ENCODE measurements at regions not wholly inside any gene's neighbourhood (a gene's known extent, or its start where the extent isn't known, plus 50 kb on each side); places are given as distances from the start of the nearest gene placed in this dataset.

DNA sequence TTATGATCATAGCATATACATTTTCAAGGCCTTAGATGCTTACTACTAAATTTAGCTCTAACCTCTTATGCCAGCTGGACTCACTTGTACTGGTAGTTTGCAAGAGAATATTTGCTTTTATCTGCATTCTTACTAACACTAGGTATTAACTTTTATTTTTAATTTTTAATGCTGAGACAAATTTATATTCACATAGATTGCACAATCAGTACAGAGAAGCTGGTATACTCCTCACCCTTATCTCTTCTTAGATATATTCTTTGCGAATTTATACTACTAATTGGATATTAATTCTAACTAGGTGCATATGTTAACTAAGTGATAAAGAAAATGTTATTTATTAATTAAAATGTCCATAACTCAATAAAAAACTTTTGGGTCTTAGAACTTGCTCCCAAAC is 561.8 kb upstream of the PRMT6 start:
- Histone ChIP-seq H3K4me3 (ENCODE audit: low read depth, low read length) (no peak overlapping the region), H3K36me3 (ENCODE audit: control insufficient read depth, insufficient read depth, low read length) (no peaks in the 10 kb centered on the region), H3K27me3 (ENCODE audit: control insufficient read depth, insufficient read depth, low read length) (no peaks in the 10 kb centered on the region)
- TF ChIP-seq, protein P1, sequence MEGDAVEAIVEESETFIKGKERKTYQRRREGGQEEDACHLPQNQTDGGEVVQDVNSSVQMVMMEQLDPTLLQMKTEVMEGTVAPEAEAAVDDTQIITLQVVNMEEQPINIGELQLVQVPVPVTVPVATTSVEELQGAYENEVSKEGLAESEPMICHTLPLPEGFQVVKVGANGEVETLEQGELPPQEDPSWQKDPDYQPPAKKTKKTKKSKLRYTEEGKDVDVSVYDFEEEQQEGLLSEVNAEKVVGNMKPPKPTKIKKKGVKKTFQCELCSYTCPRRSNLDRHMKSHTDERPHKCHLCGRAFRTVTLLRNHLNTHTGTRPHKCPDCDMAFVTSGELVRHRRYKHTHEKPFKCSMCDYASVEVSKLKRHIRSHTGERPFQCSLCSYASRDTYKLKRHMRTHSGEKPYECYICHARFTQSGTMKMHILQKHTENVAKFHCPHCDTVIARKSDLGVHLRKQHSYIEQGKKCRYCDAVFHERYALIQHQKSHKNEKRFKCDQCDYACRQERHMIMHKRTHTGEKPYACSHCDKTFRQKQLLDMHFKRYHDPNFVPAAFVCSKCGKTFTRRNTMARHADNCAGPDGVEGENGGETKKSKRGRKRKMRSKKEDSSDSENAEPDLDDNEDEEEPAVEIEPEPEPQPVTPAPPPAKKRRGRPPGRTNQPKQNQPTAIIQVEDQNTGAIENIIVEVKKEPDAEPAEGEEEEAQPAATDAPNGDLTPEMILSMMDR (IDR thresholded peaks at IDR 0.05; ENCODE audit: insufficient read depth, low read length, poor library complexity, severe bottlenecking), result no peak
- DNase-seq (ENCODE audit: low read depth), result no peak

DNA sequence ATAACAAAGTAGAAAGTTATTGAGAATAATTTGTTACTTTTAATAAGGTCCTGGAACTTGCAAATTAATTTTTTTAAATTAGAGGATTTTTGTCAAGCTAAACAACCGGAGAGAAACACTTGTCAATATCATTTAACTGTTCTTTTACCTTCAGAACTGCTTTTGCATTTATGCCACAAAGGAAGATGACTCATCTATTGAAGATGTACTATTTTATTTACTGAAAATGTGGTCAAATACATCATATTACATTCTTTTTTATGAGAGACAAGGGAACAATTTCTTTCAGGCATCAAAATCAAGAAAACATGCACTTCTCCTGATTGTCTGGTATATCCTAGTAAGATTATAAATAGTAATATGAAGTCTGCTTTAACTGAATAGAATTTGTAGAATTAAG is 558.2 kb upstream of the PRMT6 start:
- Histone ChIP-seq H3K27me3 (ENCODE audit: control insufficient read depth, insufficient read depth, low read length) (no peaks in the 10 kb centered on the region), H3K36me3 (ENCODE audit: control insufficient read depth, insufficient read depth, low read length) (no peaks in the 10 kb centered on the region), H3K4me3 (ENCODE audit: low read depth, low read length) (no peak overlapping the region)
- DNase-seq (ENCODE audit: low read depth), result no peak
- TF ChIP-seq, protein P1 (IDR thresholded peaks at IDR 0.05; ENCODE audit: insufficient read depth, low read length, poor library complexity, severe bottlenecking), result no peak

DNA sequence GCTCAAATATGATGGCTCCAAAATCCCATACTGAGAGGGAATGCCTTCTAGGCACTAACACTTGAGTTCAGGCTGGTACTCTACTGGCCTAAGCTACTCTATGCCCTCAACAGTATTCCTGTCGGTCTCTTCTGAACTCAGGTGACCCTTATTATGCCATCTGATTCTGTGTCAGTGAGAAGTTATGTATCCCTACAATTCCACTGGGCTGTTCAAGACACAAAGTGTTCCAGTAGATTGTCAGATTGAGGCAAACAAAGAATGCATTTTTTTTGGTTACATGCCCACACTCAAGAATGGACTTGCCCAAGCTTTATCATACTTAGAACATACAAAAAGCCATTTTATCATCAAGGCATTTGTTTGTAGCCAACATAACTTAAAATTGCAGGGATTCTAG is 553.8 kb upstream of the PRMT6 start:
- TF ChIP-seq, protein P1 (IDR thresholded peaks at IDR 0.05; ENCODE audit: insufficient read depth, low read length, poor library complexity, severe bottlenecking), result no peak
- H3K4me3 ChIP-seq (ENCODE audit: low read depth, low read length), result no peak overlapping the region
- no peaks in the 10 kb centered on the region for H3K36me3 ChIP-seq (ENCODE audit: control insufficient read depth, insufficient read depth, low read length)
- no peaks in the 10 kb centered on the region for H3K27me3 ChIP-seq (ENCODE audit: control insufficient read depth, insufficient read depth, low read length)
- no peak for DNase-seq (ENCODE audit: low read depth)

DNA sequence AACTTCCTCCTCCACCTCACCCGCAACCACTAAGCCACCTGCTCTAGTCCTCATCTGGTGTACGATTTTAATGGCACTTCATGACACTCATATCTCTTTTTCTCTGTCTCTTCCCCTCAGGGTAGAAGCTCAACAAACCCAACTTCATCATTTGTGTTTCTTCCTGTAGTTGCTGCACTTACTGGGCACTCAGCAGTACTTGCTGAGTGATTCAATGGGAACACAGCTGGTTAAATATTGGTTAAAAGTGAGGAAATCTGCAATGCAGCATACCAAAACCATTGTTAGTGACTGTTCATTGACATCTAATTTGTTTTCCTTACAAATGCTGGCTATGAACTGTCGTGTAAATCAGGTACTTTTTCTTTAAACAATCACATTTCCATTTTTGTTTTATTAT is 541.1 kb upstream of the PRMT6 start:
- DNase-seq (ENCODE audit: low read depth), result no peak
- TF ChIP-seq, protein P1 (IDR thresholded peaks at IDR 0.05; ENCODE audit: insufficient read depth, low read length, poor library complexity, severe bottlenecking), result no peak
- no peaks in the 10 kb centered on the region for H3K36me3 ChIP-seq (ENCODE audit: control insufficient read depth, insufficient read depth, low read length)
- no peaks in the 10 kb centered on the region for H3K27me3 ChIP-seq (ENCODE audit: control insufficient read depth, insufficient read depth, low read length)
- no peak overlapping the region for H3K4me3 ChIP-seq (ENCODE audit: low read depth, low read length)

DNA sequence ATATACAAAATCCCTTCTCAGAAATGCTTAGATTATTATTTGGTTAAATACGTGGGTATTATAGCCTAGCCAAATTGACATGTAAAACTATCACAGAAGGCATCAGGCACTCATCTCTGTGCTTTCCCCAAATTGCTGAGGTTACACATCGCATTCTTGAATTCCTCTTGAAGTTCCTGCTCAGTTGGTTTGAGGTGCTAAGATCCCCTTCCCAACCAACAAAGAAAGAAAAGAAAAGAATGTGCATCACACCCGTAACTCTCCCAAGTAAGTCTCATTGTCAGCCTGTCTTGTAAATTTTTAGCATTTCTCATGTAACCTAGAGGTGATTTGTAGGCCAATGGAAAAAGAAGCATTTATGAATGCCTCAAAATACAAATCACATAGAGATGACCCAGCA is 539.2 kb upstream of the PRMT6 start:
- Histone ChIP-seq H3K36me3 (ENCODE audit: control insufficient read depth, insufficient read depth, low read length) (no peaks in the 10 kb centered on the region), H3K27me3 (ENCODE audit: control insufficient read depth, insufficient read depth, low read length) (no peaks in the 10 kb centered on the region), H3K4me3 (ENCODE audit: low read depth, low read length) (no peak overlapping the region)
- no peak for DNase-seq (ENCODE audit: low read depth)
- TF ChIP-seq, protein P1 (IDR thresholded peaks at IDR 0.05; ENCODE audit: insufficient read depth, low read length, poor library complexity, severe bottlenecking), result no peak

DNA sequence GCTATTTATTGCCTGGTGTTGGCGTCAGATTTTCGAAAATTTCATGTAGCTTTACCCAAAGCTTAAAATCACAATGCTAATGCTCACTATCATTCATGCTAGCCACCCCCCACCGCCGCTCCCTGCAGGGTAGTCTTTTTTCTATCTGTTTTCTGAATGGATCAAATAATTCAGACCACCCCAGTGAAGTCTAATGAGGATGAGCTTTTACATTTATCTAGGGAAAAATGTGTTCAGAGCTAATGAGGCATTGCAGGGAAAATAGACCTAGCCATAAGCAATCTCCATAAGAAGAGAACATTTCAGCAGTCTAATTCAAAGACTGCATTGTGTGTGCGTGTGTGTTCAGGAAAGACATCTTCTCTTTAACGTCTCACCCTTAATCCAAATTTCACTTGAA is 533.0 kb upstream of the PRMT6 start:
- no peaks in the 10 kb centered on the region for H3K27me3 ChIP-seq (ENCODE audit: control insufficient read depth, insufficient read depth, low read length)
- TF ChIP-seq, protein P1 (IDR thresholded peaks at IDR 0.05; ENCODE audit: insufficient read depth, low read length, poor library complexity, severe bottlenecking), result no peak
- H3K36me3 ChIP-seq (ENCODE audit: control insufficient read depth, insufficient read depth, low read length), result no peaks in the 10 kb centered on the region
- H3K4me3 ChIP-seq (ENCODE audit: low read depth, low read length), result no peak overlapping the region
- no peak for DNase-seq (ENCODE audit: low read depth)
